K562 (cell line): ENCODE measurements at regions not wholly inside any gene's neighbourhood (a gene's known extent, or its start where the extent isn't known, plus 50 kb on each side); places are given as distances from the start of the nearest gene placed in this dataset.

Experiments used
- ATAC-seq: fragments of 200-7000 bp; cut with Tn5 transposase; 3 replicates; pipeline ENCODE4 v1.9.1; 2020; ENCODE audit warnings: moderate library complexity
- BruUV-seq: library from RNA; stranded (reverse); fragments of 400-500 nt; replicated peaks from 2 replicates; lab custom pipeline; 2021; lab: Mats Ljungman, UMichigan
- CTCF ChIA-PET: fragments of 300-600 bp; formaldehyde crosslinking; extraction: SDS; loops from one replicate; lab custom pipeline; 2021; ENCODE audit warnings: low intra/inter-chr PET ratio; lab: Yijun Ruan, JAX
- POLR2A ChIA-PET: fragments of 300-600, 350-650 bp; sonication (Branson Sonifier 250); formaldehyde crosslinking; extraction: SDS; loops from one replicate; lab custom pipeline; 2021; ENCODE audit warnings: antibody characterized with exemption, inconsistent platforms; lab: Yijun Ruan, JAX
- DNase-seq, 4 experiments: peaks; one replicate each; pipeline versions ENCODE4 v3.0.0 to v3.0.0-alpha.2; 2011 to 2018; ENCODE audit warnings: low spot score in 3 of 4, mixed read lengths in 3 of 4; ENCODE audit errors: extremely low read depth in 1 of 4
- FAIRE-seq: peaks from 2 replicates; lab custom pipeline; 2011; peaks lifted over from hg19 to GRCh38; lab: Jason Lieb, UNC
- H2AFZ ChIP-seq: 2 replicates; pipeline ENCODE4 v1.6.0; 2011; ENCODE audit warnings: low read depth, low read length, control low read depth, inconsistent platforms
- H3K27ac ChIP-seq: fragments of 200-600 bp; 3 replicates; pipeline ENCODE4 v1.8.0; 2011; ENCODE audit warnings: low read depth, mild to moderate bottlenecking, control low read depth, inconsistent platforms, low read length, moderate library complexity, mixed read lengths; ENCODE audit errors: extremely low read depth
- H3K27me3 ChIP-seq, 2 experiments: fragments of 300-600 bp in 1 of 2; 2 replicates in 1 of 2; 3 replicates in 1 of 2; pipeline versions ENCODE4 v1.6.0 to v1.8.0; 2011; ENCODE audit warnings: inconsistent platforms in 2 of 2, low read length in 2 of 2, mild to moderate bottlenecking in 1 of 2, mixed read lengths in 1 of 2, moderate library complexity in 1 of 2; ENCODE audit not compliant: control insufficient read depth in 2 of 2, insufficient read depth in 2 of 2
- H3K36me3 ChIP-seq: fragments of 300-600 bp; 3 replicates; pipeline ENCODE4 v1.8.0; 2011; ENCODE audit warnings: mild to moderate bottlenecking, low read length, inconsistent platforms; ENCODE audit not compliant: control insufficient read depth, insufficient read depth
- H3K4me1 ChIP-seq, 2 experiments: fragments of 200-600 bp in 1 of 2; replicated peaks in 1 of 2; 2 replicates in 1 of 2; 3 replicates in 1 of 2; pipeline versions ENCODE4 v1.5.1 to v1.8.0; 2011; ENCODE audit warnings: inconsistent platforms in 2 of 2, low read length in 2 of 2, mild to moderate bottlenecking in 1 of 2, mixed read lengths in 1 of 2, moderate library complexity in 1 of 2; ENCODE audit not compliant: control insufficient read depth in 2 of 2, insufficient read depth in 2 of 2
- H3K4me2 ChIP-seq: 2 replicates; pipeline ENCODE4 v1.6.1; 2011; ENCODE audit warnings: low read length, control low read depth, inconsistent platforms, mixed read lengths; ENCODE audit not compliant: insufficient read depth
- H3K4me3 ChIP-seq: fragments of 200-600 bp; sonication (generic), shearing (Covaris generic); 2 replicates; pipeline ENCODE4 v1.5.1; 2016; ENCODE audit warnings: control low read depth, inconsistent platforms
- H3K79me2 ChIP-seq: fragments of 200-600 bp; 3 replicates; pipeline ENCODE4 v1.8.0; 2011; ENCODE audit warnings: low read length, inconsistent platforms; ENCODE audit not compliant: control insufficient read depth, insufficient read depth
- H3K9ac ChIP-seq, 2 experiments: 2 replicates each; pipeline versions ENCODE4 v1.6.0 to v1.6.1; 2011; ENCODE audit warnings: low read depth in 2 of 2, low read length in 2 of 2, control low read depth in 1 of 2, inconsistent platforms in 1 of 2, mild to moderate bottlenecking in 1 of 2, mixed read lengths in 1 of 2; ENCODE audit not compliant: insufficient read depth in 1 of 2
- H3K9me1 ChIP-seq: one replicate; pipeline ENCODE4 v1.6.0; 2011; ENCODE audit warnings: inconsistent platforms, mild to moderate bottlenecking, low read length, moderate library complexity; ENCODE audit not compliant: control insufficient read depth, insufficient read depth
- H3K9me3 ChIP-seq: replicated peaks from 2 replicates; pipeline ENCODE4 v1.5.1; 2011; ENCODE audit warnings: low read depth, low read length, inconsistent platforms; ENCODE audit not compliant: control insufficient read depth, insufficient read depth
- H4K20me1 ChIP-seq: replicated peaks from 2 replicates; pipeline ENCODE4 v1.6.1; 2011; ENCODE audit warnings: low read length, inconsistent platforms, mixed read lengths; ENCODE audit not compliant: control insufficient read depth, insufficient read depth
- CCAR2 ChIP-seq: fragments of 200-400 bp; formaldehyde crosslinking; IDR thresholded peaks from 2 replicates; pipeline ENCODE4 v1.6.1; 2017; ENCODE audit warnings: mild to moderate bottlenecking, low read depth, low read length
- E2F8 ChIP-seq: fragments of 450-650 bp; IDR thresholded peaks from 2 replicates; pipeline ENCODE4 v1.7.1; 2018; ENCODE audit warnings: mild to moderate bottlenecking, low read depth; ENCODE audit not compliant: partially characterized antibody
- HNRNPL ChIP-seq: fragments of 200-400 bp; formaldehyde crosslinking; IDR thresholded peaks from 2 replicates; pipeline ENCODE4 v1.6.1; 2017; ENCODE audit warnings: low read depth, mild to moderate bottlenecking, low read length
- MAFG ChIP-seq: fragments of 450-650 bp; conservative IDR thresholded peaks from 2 replicates; pipeline ENCODE4 v1.6.1; 2016; ENCODE audit warnings: missing genetic modification characterization, missing compliant biosample characterization
- OTX1 ChIP-seq: fragments of 450-650 bp; formaldehyde crosslinking; IDR thresholded peaks from 2 replicates; pipeline ENCODE4 v1.4.0; 2022; ENCODE audit warnings: mild to moderate bottlenecking
- ZNF609 ChIP-seq: sonication (generic); formaldehyde crosslinking; IDR thresholded peaks from 2 replicates; pipeline ENCODE4 v1.8.1; 2023; ENCODE audit warnings: missing genetic modification reagents, mild to moderate bottlenecking, borderline replicate concordance
- WGBS: fragments of 100-300 bp; shearing (Covaris generic); methylation state at CpG from one replicate; pipeline ENCODE4 v1.1.6; 2016; ENCODE audit warnings: low coverage, mixed read lengths; ENCODE audit not compliant: insufficient coverage; ENCODE audit errors: missing lambda C conversion rate; 5-methylcytosine and 5-hydroxymethylcytosine counted together
- in situ Hi-C: fragments of 300-500 bp; cut with MboI; formaldehyde crosslinking; loops from 4 replicates; pipeline ENCODE4 v1.15.0; 2018; ENCODE audit warnings: inconsistent platforms, mixed read lengths
- intact Hi-C: fragments of 100-400 bp; cut with micrococcal nuclease; formaldehyde crosslinking; loops from 2 replicates; pipeline ENCODE4 v1.14.2; 2022

GRCh38 chr14:51545396-51545795, 106.3 kb upstream of the FRMD6 start:
- intact Hi-C loops (no loop called here), in situ Hi-C loops (no loop called here)
- DNase-seq (no peak), ATAC-seq (no peak), FAIRE-seq (no peak)
- H3K27ac ChIP-seq: no peak overlapping the region
- POLR2A ChIA-PET: no interaction called here
- BruUV-seq: no TSS peak
- H3K79me2 ChIP-seq: no peaks in the 10 kb centered on the region
- H3K9ac ChIP-seq: no peak overlapping the region
- no peaks in the 10 kb centered on the region for H3K9me1 ChIP-seq
- no peaks in the 10 kb centered on the region for H3K4me1 ChIP-seq
- H3K36me3 ChIP-seq: no peaks in the 10 kb centered on the region
- no peak overlapping the region for H3K4me2 ChIP-seq
- no peaks in the 10 kb centered on the region for H3K9me3 ChIP-seq
- TF ChIP-seq OTX1 (CRISPR knock-in tag): no peak
- TF ChIP-seq MAFG (tag): no peak
- TF ChIP-seq HNRNPL: no peak
- TF ChIP-seq ZNF609 (CRISPR knock-in tag): no peak
- TF ChIP-seq CCAR2: no peak
- no peak for TF ChIP-seq E2F8
- H2AFZ ChIP-seq: no peak overlapping the region
- WGBS: 0% methylated on average over 3 of the region's 3 CpGs
- H3K4me3 ChIP-seq: no peak overlapping the region
- H3K27me3 ChIP-seq: no peaks in the 10 kb centered on the region
- CTCF ChIA-PET: no interaction called here
- H4K20me1 ChIP-seq: no peaks in the 10 kb centered on the region
